SK-N-SH (cell line): ENCODE measurements at regions not wholly inside any gene's neighbourhood (a gene's known extent, or its start where the extent isn't known, plus 50 kb on each side); places are given as distances from the start of the nearest gene placed in this dataset.
A peak's percentile ranks its signal among the peaks of the same experiment; 100 is the strongest.

ENCODE experiments used
- CTCF ChIA-PET: fragments of 300-600, 350-600 bp; formaldehyde crosslinking; extraction: SDS; loops from one replicate; lab custom pipeline; 2021; lab: Yijun Ruan, JAX
- POLR2A ChIA-PET: fragments of 350-600 bp; sonication (Branson Sonifier 250); formaldehyde crosslinking; extraction: SDS; loops from one replicate; lab custom pipeline; 2020; ENCODE audit warnings: antibody characterized with exemption, inconsistent platforms; lab: Yijun Ruan, JAX
- DNase-seq: peaks from one replicate; pipeline ENCODE4 v3.0.0; 2012
- H2AFZ ChIP-seq: fragments of 200-600 bp; sonication (generic); 2 replicates; pipeline ENCODE4 v1.8.1; 2016; ENCODE audit warnings: antibody characterized with exemption, mild to moderate bottlenecking, low read depth
- H3F3A ChIP-seq: fragments of 200-600 bp; sonication (generic); replicated peaks from 2 replicates; pipeline ENCODE3; 2016; ENCODE audit warnings: antibody characterized with exemption, mild to moderate bottlenecking; ENCODE audit not compliant: insufficient read depth
- H3K27ac ChIP-seq, 2 experiments: fragments of 200-500 bp in 1 of 2; fragments of 200-600 bp in 1 of 2; sonication (Bioruptor generic) in 1 of 2; sonication (generic), shearing (Covaris generic) in 1 of 2; 2 replicates each; pipeline versions ENCODE4 v1.5.1 to v1.6.1; 2014 to 2016; ENCODE audit warnings: low read depth in 2 of 2, inconsistent platforms in 1 of 2, low read length in 1 of 2, mild to moderate bottlenecking in 1 of 2, mixed read lengths in 1 of 2
- H3K27me3 ChIP-seq: fragments of 200-600 bp; sonication (generic), shearing (Covaris generic); 2 replicates; pipeline ENCODE4 v1.6.1; 2016; ENCODE audit warnings: mixed run types; ENCODE audit not compliant: insufficient read depth
- H3K36me3 ChIP-seq, 2 experiments: fragments of 200-500 bp in 1 of 2; fragments of 200-600 bp in 1 of 2; sonication (Bioruptor generic) in 1 of 2; sonication (generic) in 1 of 2; replicated peaks in 1 of 2; 2 replicates each; pipeline versions ENCODE3 to v1.5.1; 2014 to 2016; ENCODE audit warnings: low read length in 1 of 2, mild to moderate bottlenecking in 1 of 2; ENCODE audit not compliant: insufficient read depth in 2 of 2, control insufficient read depth in 1 of 2
- H3K4me1 ChIP-seq, 2 experiments: fragments of 200-500 bp in 1 of 2; fragments of 200-600 bp in 1 of 2; sonication (Bioruptor generic) in 1 of 2; sonication (generic), shearing (Covaris generic) in 1 of 2; 2 replicates each; pipeline versions ENCODE4 v1.5.1 to v1.6.1; 2014 to 2016; ENCODE audit warnings: low read depth in 1 of 2, low read length in 1 of 2, mixed run types in 1 of 2; ENCODE audit not compliant: insufficient read depth in 2 of 2, control insufficient read depth in 1 of 2
- H3K4me2 ChIP-seq: fragments of 200-600 bp; sonication (generic), shearing (Covaris generic); 2 replicates; pipeline ENCODE4 v1.6.1; 2017; ENCODE audit warnings: mixed run types
- H3K4me3 ChIP-seq, 2 experiments: fragments of 200-500 bp in 1 of 2; fragments of 200-600 bp in 1 of 2; sonication (Bioruptor generic) in 1 of 2; sonication (generic), shearing (Covaris generic) in 1 of 2; 2 replicates each; pipeline versions ENCODE4 v1.5.1 to v1.8.1; 2014 to 2016; ENCODE audit warnings: low read depth in 2 of 2, inconsistent platforms in 1 of 2, low read length in 1 of 2, mild to moderate bottlenecking in 1 of 2, mixed read lengths in 1 of 2, moderate library complexity in 1 of 2
- H3K79me2 ChIP-seq: fragments of 200-600 bp; sonication (generic); 2 replicates; pipeline ENCODE4 v1.8.1; 2017; ENCODE audit warnings: mild to moderate bottlenecking; ENCODE audit not compliant: insufficient read depth
- H3K9ac ChIP-seq: fragments of 200-600 bp; sonication (generic); 2 replicates; pipeline ENCODE4 v1.6.1; 2017; ENCODE audit warnings: mixed run types
- H3K9me2 ChIP-seq: fragments of 200-600 bp; sonication (generic); 2 replicates; pipeline ENCODE4 v1.6.1; 2017; ENCODE audit warnings: mixed run types
- H3K9me3 ChIP-seq: fragments of 200-600 bp; sonication (generic); 2 replicates; pipeline ENCODE4 v1.6.1; 2017; ENCODE audit warnings: mixed run types, mild to moderate bottlenecking, moderate library complexity
- H4K20me1 ChIP-seq: fragments of 200-600 bp; sonication (generic); 2 replicates; pipeline ENCODE4 v1.6.1; 2017; ENCODE audit warnings: mild to moderate bottlenecking, mixed run types; ENCODE audit not compliant: insufficient read depth
- CHD2 ChIP-seq: fragments of 150-350 bp; IDR thresholded peaks from 2 replicates; pipeline ENCODE4 v1.6.1; 2018; ENCODE audit warnings: low read length; ENCODE audit not compliant: partially characterized antibody
- ELF1 ChIP-seq: IDR thresholded peaks from 2 replicates; pipeline ENCODE4 v1.4.0; 2012
- EP300 ChIP-seq, 2 experiments: IDR thresholded peaks; 2 replicates each; pipeline versions ENCODE4 v1.4.0 to v1.6.1; 2012; ENCODE audit warnings: borderline replicate concordance in 1 of 2, low read depth in 1 of 2, low read length in 1 of 2
- EZH2phosphoT487 ChIP-seq: fragments of 200-600 bp; sonication (generic); IDR thresholded peaks from 2 replicates; pipeline ENCODE4 v1.6.1; 2017; ENCODE audit warnings: low read depth, mixed run types, mild to moderate bottlenecking, antibody characterized with exemption, moderate library complexity, borderline replicate concordance
- FOXJ3 ChIP-seq: sonication (generic); formaldehyde crosslinking; IDR thresholded peaks from 2 replicates; pipeline ENCODE4 v1.5.1; 2020; ENCODE audit warnings: mild to moderate bottlenecking, missing genetic modification reagents
- GATA2 ChIP-seq: sonication (generic); formaldehyde crosslinking; IDR thresholded peaks from 2 replicates; pipeline ENCODE4 v1.5.0; 2020; ENCODE audit warnings: mild to moderate bottlenecking, missing genetic modification reagents
- MXI1 ChIP-seq: IDR thresholded peaks from 2 replicates; pipeline ENCODE4 v1.6.1; 2012; ENCODE audit warnings: mild to moderate bottlenecking, low read depth, low read length, improper control_type of control experiment
- RAD21 ChIP-seq: IDR thresholded peaks from 2 replicates; pipeline ENCODE4 v1.6.1; 2012; ENCODE audit warnings: mild to moderate bottlenecking, low read length
- RCOR1 ChIP-seq: fragments of 150-350 bp; IDR thresholded peaks from 2 replicates; pipeline ENCODE4 v1.6.1; 2017; ENCODE audit warnings: antibody characterized with exemption, low read length
- SIN3A ChIP-seq: IDR thresholded peaks from 2 replicates; pipeline ENCODE4 v1.6.1; 2012; ENCODE audit warnings: low read depth, mild to moderate bottlenecking, low read length, moderate library complexity, borderline replicate concordance
- TEAD4 ChIP-seq: IDR thresholded peaks from 2 replicates; pipeline ENCODE4 v1.4.0; 2012; ENCODE audit warnings: mild to moderate bottlenecking, borderline replicate concordance; ENCODE audit not compliant: insufficient read depth
- WGBS: methylation state at CpG from one replicate; pipeline ENCODE4 v1.1.6; 2017; ENCODE audit warnings: low lambda C conversion rate; 5-methylcytosine and 5-hydroxymethylcytosine counted together
- TF ChIP-seq, protein P1 (sequence below): fragments of 150-350 bp; IDR thresholded peaks from 2 replicates; pipeline ENCODE4 v1.6.1; 2017; ENCODE audit warnings: antibody characterized with exemption, low read length, low read depth, borderline replicate concordance

DNA sequence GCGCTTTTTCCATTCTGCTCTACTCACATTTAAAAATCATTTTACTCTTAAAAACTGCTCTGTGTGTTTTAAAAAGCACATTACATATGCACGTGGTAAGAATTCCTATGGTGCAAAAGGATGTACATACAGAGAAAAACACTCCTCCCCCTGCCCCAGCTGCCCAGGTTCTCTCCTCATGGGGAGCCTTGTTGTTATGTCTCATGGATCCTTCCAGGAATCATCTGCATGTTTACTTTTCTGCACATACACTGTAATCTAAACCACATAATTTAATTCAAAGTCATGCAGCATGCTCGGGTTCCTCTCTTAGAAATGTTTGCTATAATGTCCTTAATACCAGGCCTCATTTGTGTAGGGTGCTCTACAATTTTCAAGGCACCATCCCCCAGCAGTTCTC is 243.3 kb downstream of the LOXHD1 start:
- no peaks in the 10 kb centered on the region for H3K36me3 ChIP-seq
- H3K79me2 ChIP-seq = no peaks in the 10 kb centered on the region
- ChIA-PET POLR2A (no interaction called here), CTCF (interaction anchor here (0.7 to 4.3 kb wide), 4 partner anchors 20 to 240 kb away, joined by 3 to 18 read pairs (median 5); a partner anchor contains a TSS)
- H3K27ac ChIP-seq = peak overlapping the region in 1 of 2 experiments; percentile 94; a peak in 2 of 4 replicates
- no peaks in the 10 kb centered on the region for H4K20me1 ChIP-seq
- no peak overlapping the region for H3K4me2 ChIP-seq
- H3K4me1 ChIP-seq = peaks cover 7 to 75% of the 10 kb centered on the region in 2 experiments; a peak in 3 of 4 replicates
- no peak overlapping the region for H3K9ac ChIP-seq
- H3K4me3 ChIP-seq = no peak overlapping the region
- H3F3A ChIP-seq = no peaks in the 10 kb centered on the region
- H3K9me2 ChIP-seq = no peaks in the 10 kb centered on the region
- DNase-seq = no peak
- no peaks in the 10 kb centered on the region for H3K9me3 ChIP-seq
- 39% methylated on average over 3 of the region's 3 CpGs for WGBS
- no peak overlapping the region for H2AFZ ChIP-seq
- no peaks in the 10 kb centered on the region for H3K27me3 ChIP-seq
- TF ChIP-seq EZH2phosphoT487 (no peak), TEAD4 (no peak), SIN3A (no peak)
- TF ChIP-seq, protein P1, sequence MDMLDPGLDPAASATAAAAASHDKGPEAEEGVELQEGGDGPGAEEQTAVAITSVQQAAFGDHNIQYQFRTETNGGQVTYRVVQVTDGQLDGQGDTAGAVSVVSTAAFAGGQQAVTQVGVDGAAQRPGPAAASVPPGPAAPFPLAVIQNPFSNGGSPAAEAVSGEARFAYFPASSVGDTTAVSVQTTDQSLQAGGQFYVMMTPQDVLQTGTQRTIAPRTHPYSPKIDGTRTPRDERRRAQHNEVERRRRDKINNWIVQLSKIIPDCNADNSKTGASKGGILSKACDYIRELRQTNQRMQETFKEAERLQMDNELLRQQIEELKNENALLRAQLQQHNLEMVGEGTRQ = no peak

DNA sequence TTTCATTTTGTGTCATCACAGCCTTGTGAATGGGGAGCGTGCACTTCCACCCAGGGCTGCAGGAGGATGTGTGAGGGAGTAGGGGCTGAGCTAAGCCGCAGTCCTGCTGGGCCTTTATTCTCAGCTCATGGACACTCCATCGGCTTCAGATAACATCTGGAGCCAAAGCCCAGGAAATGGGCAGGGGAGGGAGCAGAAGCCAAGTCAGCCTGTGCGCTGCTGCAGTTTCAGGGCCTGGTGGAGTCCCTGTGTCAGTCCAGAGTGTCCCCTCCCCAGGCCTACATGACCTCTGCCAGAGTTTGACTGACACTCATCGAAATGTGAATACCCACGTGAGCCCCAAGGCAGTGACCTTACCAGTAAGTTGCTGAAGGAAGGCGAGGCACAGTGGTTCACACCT is 242.2 kb downstream of the LOXHD1 start:
- H2AFZ ChIP-seq = no peak overlapping the region
- peak; percentile 57 for DNase-seq
- WGBS = 54% methylated on average over 5 of the region's 7 CpGs
- TF ChIP-seq ELF1 = no peak
- peak; percentile 93 for TF ChIP-seq GATA2 (CRISPR knock-in tag)
- TF ChIP-seq EP300 (IDR thresholded peaks at IDR 0.05; ENCODE audit: borderline replicate concordance in 1 of 2, low read depth in 1 of 2, low read length in 1 of 2) = peak in 1 of 2 experiments; percentile 67; a peak in 1 of 4 replicates
- TF ChIP-seq FOXJ3 (CRISPR knock-in tag) = no peak
- peak; percentile 62 for TF ChIP-seq MXI1
- TF ChIP-seq CHD2 = peak; percentile 62
- peak; percentile 72; the same call in 1 of the 2 replicates for TF ChIP-seq RCOR1
- peak; percentile 29 for TF ChIP-seq RAD21
- H3K4me3 ChIP-seq = no peak overlapping the region
- no peaks in the 10 kb centered on the region for H3K27me3 ChIP-seq
- H3K4me1 ChIP-seq = peaks cover 7 to 82% of the 10 kb centered on the region in 2 experiments; a peak in 3 of 4 replicates
- H3K36me3 ChIP-seq = no peaks in the 10 kb centered on the region
- POLR2A ChIA-PET = no interaction called here
- H3K9me3 ChIP-seq = no peaks in the 10 kb centered on the region
- H3K4me2 ChIP-seq = no peak overlapping the region
- peak overlapping the region in 1 of 2 experiments; percentile 94; a peak in 2 of 4 replicates for H3K27ac ChIP-seq
- H3K79me2 ChIP-seq = no peaks in the 10 kb centered on the region
- H3F3A ChIP-seq = no peaks in the 10 kb centered on the region
- H4K20me1 ChIP-seq = no peaks in the 10 kb centered on the region
- no peak overlapping the region for H3K9ac ChIP-seq
- H3K9me2 ChIP-seq = no peaks in the 10 kb centered on the region
- CTCF ChIA-PET = interaction anchor here (1.0 to 1.9 kb wide), 2 partner anchors 67 to 208 kb away, joined by 3 to 6 read pairs; no protein-coding TSS in a partner anchor
